GM18511 (cell line): ENCODE measurements at regions not wholly inside any gene's neighbourhood (a gene's known extent, or its start where the extent isn't known, plus 50 kb on each side); places are given as distances from the start of the nearest gene placed in this dataset.

Source experiments
- ATAC-seq: cut with Tn5 transposase; IDR thresholded peaks from one replicate; pipeline ENCODE4 v1.9.1; 2021; ENCODE audit warnings: mild to moderate bottlenecking, moderate library complexity; ENCODE audit not compliant: unreplicated experiment

GRCh38 chr12:124459852-124460645 lies 107.4 kb downstream of the NCOR2 start:
- ATAC-seq: no peak

GRCh38 chr12:124458992-124459851 lies 108.2 kb downstream of the NCOR2 start:
- no peak for ATAC-seq

GRCh38 chr12:124458220-124458991 lies 109.0 kb downstream of the NCOR2 start:
- ATAC-seq: no peak

- ATAC-seq: peak; percentile 35
Measured at GRCh38 chr12:124457287-124458219, 109.9 kb downstream of the NCOR2 start.

GRCh38 chr12:124456652-124457152 lies 110.7 kb downstream of the NCOR2 start:
- ATAC-seq: peak; percentile 34

GRCh38 chr12:124456133-124456651 lies 111.2 kb downstream of the NCOR2 start:
- no peak for ATAC-seq

- ATAC-seq: no peak
Measured at GRCh38 chr12:124455336-124455735, 112.1 kb downstream of the NCOR2 start.

GRCh38 chr12:124454735-124455134 lies 112.7 kb downstream of the NCOR2 start:
- ATAC-seq: no peak

GRCh38 chr12:124454352-124454725 lies 113.1 kb downstream of the NCOR2 start:
- no peak for ATAC-seq

- peak; percentile 83 for ATAC-seq
Measured at GRCh38 chr12:124453419-124454351, 113.7 kb downstream of the NCOR2 start.

GRCh38 chr12:124452576-124453331 lies 114.7 kb downstream of the NCOR2 start:
- ATAC-seq: no peak

- no peak for ATAC-seq
Measured at GRCh38 chr12:124451637-124452243, 115.7 kb downstream of the NCOR2 start.

- ATAC-seq: no peak
Measured at GRCh38 chr12:124451016-124451415, 116.4 kb downstream of the NCOR2 start.

GRCh38 chr12:124450376-124450750 lies 117.0 kb downstream of the NCOR2 start:
- no peak for ATAC-seq

- ATAC-seq: no peak
Measured at GRCh38 chr12:124449623-124450375, 117.6 kb downstream of the NCOR2 start.

- ATAC-seq: no peak
Measured at GRCh38 chr12:124448955-124449622, 118.3 kb downstream of the NCOR2 start.
